MM.1S (cell line): ENCODE measurements at regions not wholly inside any gene's neighbourhood (a gene's known extent, or its start where the extent isn't known, plus 50 kb on each side); places are given as distances from the start of the nearest gene placed in this dataset.

ENCODE experiments used
- CTCF ChIP-seq: fragments of 300-600 bp; sonication (generic); IDR thresholded peaks from 2 replicates; pipeline ENCODE4 v1.5.1; 2016; ENCODE audit warnings: antibody characterized with exemption, low read length, mixed read lengths
- EZH2 ChIP-seq: fragments of 300-600 bp; sonication (generic); optimal IDR thresholded peaks from 2 replicates; pipeline ENCODE3; 2017; ENCODE audit warnings: low read depth, mild to moderate bottlenecking, antibody characterized with exemption, low read length, mixed read lengths
- EZH2phosphoT487 ChIP-seq: fragments of 300-600 bp; sonication (generic); IDR thresholded peaks from 2 replicates; pipeline ENCODE4 v1.6.1; 2018; ENCODE audit warnings: antibody characterized with exemption, low read length

GRCh38 chr18:29652797-29653196 lies 1389.7 kb downstream of the DSC3 start:
- TF ChIP-seq CTCF = no peak
- no peak for TF ChIP-seq EZH2phosphoT487
- TF ChIP-seq EZH2 = no peak
